Astrocyte (in vitro differentiated cells and primary cell): ENCODE measurements at regions not wholly inside any gene's neighbourhood (a gene's known extent, or its start where the extent isn't known, plus 50 kb on each side); places are given as distances from the start of the nearest gene placed in this dataset.

Source experiments
- EZH2 ChIP-seq: IDR thresholded peaks from 2 replicates; pipeline ENCODE4 v1.6.1; 2012; ENCODE audit warnings: mild to moderate bottlenecking, low read length, inconsistent platforms; ENCODE audit not compliant: insufficient read depth
- TF ChIP-seq, protein P1 (sequence below): IDR thresholded peaks from 2 replicates; pipeline ENCODE4 v1.5.1; 2011; ENCODE audit warnings: low read depth, mild to moderate bottlenecking, inconsistent platforms, low read length, moderate library complexity; ENCODE audit not compliant: insufficient read depth

DNA sequence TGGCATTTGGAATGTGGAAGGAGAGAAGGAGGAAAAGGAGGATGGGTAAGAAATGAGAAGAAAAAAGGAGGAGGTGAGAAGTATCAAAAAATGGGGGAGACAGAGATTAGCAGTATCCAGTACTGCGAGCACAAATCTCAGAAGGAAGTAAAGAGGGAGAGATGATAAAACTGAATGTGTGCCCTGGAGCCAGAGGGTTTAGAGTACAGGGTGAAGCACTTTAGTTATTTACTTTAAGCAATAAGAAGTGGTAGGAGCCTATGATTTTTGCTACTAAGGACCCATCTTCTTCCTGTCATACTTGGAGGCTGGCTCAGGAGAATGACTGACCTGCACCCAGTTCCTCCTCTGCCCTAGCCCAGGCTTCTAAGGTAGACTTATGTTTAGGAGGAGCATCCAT, 94.9 kb downstream of the ADRB2 start:
- TF ChIP-seq, protein P1, sequence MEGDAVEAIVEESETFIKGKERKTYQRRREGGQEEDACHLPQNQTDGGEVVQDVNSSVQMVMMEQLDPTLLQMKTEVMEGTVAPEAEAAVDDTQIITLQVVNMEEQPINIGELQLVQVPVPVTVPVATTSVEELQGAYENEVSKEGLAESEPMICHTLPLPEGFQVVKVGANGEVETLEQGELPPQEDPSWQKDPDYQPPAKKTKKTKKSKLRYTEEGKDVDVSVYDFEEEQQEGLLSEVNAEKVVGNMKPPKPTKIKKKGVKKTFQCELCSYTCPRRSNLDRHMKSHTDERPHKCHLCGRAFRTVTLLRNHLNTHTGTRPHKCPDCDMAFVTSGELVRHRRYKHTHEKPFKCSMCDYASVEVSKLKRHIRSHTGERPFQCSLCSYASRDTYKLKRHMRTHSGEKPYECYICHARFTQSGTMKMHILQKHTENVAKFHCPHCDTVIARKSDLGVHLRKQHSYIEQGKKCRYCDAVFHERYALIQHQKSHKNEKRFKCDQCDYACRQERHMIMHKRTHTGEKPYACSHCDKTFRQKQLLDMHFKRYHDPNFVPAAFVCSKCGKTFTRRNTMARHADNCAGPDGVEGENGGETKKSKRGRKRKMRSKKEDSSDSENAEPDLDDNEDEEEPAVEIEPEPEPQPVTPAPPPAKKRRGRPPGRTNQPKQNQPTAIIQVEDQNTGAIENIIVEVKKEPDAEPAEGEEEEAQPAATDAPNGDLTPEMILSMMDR = no peak
- TF ChIP-seq EZH2 = no peak
